SKM-1 (cell line): ENCODE measurements at regions not wholly inside any gene's neighbourhood (a gene's known extent, or its start where the extent isn't known, plus 50 kb on each side); places are given as distances from the start of the nearest gene placed in this dataset.

Source experiments
- DNase-seq: peaks from one replicate; lab custom pipeline; 2025; ENCODE audit not compliant: unreplicated experiment; lab: John Stamatoyannopoulos, UW

- peak; percentile 6 for DNase-seq
Measured at GRCh38 chr4:107183155-107183774, 147.2 kb upstream of the DKK2 start.

GRCh38 chr4:107182347-107182746 lies 146.2 kb upstream of the DKK2 start:
- no peak for DNase-seq

GRCh38 chr4:107166873-107167450 lies 130.8 kb upstream of the DKK2 start:
- no peak for DNase-seq

- DNase-seq, result no peak
Measured at GRCh38 chr4:107166181-107166580, 130.1 kb upstream of the DKK2 start.

- no peak for DNase-seq
Measured at GRCh38 chr4:107164962-107165475, 128.9 kb upstream of the DKK2 start.

- no peak for DNase-seq
Measured at GRCh38 chr4:107156443-107156842, 120.3 kb upstream of the DKK2 start.

GRCh38 chr4:107155366-107155765 lies 119.3 kb upstream of the DKK2 start:
- no peak for DNase-seq

GRCh38 chr4:107153956-107154355 lies 117.8 kb upstream of the DKK2 start:
- no peak for DNase-seq

- DNase-seq, result no peak
Measured at GRCh38 chr4:107153228-107153627, 117.1 kb upstream of the DKK2 start.

- DNase-seq, result no peak
Measured at GRCh38 chr4:107151173-107151572, 115.1 kb upstream of the DKK2 start.

GRCh38 chr4:107148904-107149303 lies 112.8 kb upstream of the DKK2 start:
- no peak for DNase-seq

- no peak for DNase-seq
Measured at GRCh38 chr4:107147873-107148272, 111.8 kb upstream of the DKK2 start.

GRCh38 chr4:107138433-107138832 lies 102.3 kb upstream of the DKK2 start:
- no peak for DNase-seq

- DNase-seq, result no peak
Measured at GRCh38 chr4:107133965-107134653, 98.0 kb upstream of the DKK2 start.

GRCh38 chr4:107131295-107131694 lies 95.2 kb upstream of the DKK2 start:
- no peak for DNase-seq

- DNase-seq, result no peak
Measured at GRCh38 chr4:107130157-107130556, 94.0 kb upstream of the DKK2 start.

GRCh38 chr4:107129611-107130010 lies 93.5 kb upstream of the DKK2 start:
- DNase-seq, result no peak

GRCh38 chr4:107129076-107129475 lies 93.0 kb upstream of the DKK2 start:
- no peak for DNase-seq

- DNase-seq, result no peak
Measured at GRCh38 chr4:107128116-107128515, 92.0 kb upstream of the DKK2 start.

GRCh38 chr4:107125496-107125895 lies 89.4 kb upstream of the DKK2 start:
- DNase-seq, result no peak

- no peak for DNase-seq
Measured at GRCh38 chr4:107122736-107123135, 86.6 kb upstream of the DKK2 start.

- no peak for DNase-seq
Measured at GRCh38 chr4:107120661-107121060, 84.5 kb upstream of the DKK2 start.
